ACC112 (cell line): ENCODE measurements at regions not wholly inside any gene's neighbourhood (a gene's known extent, or its start where the extent isn't known, plus 50 kb on each side); places are given as distances from the start of the nearest gene placed in this dataset.

Experiments
- H2AFZ ChIP-seq: fragments of 200-600 bp; sonication (generic); one replicate; pipeline ENCODE4 v1.6.0; 2017; ENCODE audit warnings: antibody characterized with exemption, low read length; ENCODE audit not compliant: unreplicated experiment
- H3K27ac ChIP-seq: fragments of 200-600 bp; sonication (generic); 2 replicates; pipeline ENCODE4 v1.5.1; 2014; ENCODE audit warnings: low read depth, mild to moderate bottlenecking, antibody characterized with exemption, low read length, moderate library complexity
- H3K27me3 ChIP-seq: fragments of 200-600 bp; sonication (generic); 2 replicates; pipeline ENCODE4 v1.6.1; 2014; ENCODE audit warnings: mild to moderate bottlenecking, antibody characterized with exemption, low read length, moderate library complexity, mixed read lengths; ENCODE audit not compliant: insufficient read depth
- H3K36me3 ChIP-seq: fragments of 200-600 bp; sonication (generic); 2 replicates; pipeline ENCODE4 v1.6.1; 2016; ENCODE audit warnings: mild to moderate bottlenecking, antibody characterized with exemption, low read length, moderate library complexity, mixed read lengths; ENCODE audit not compliant: insufficient read depth
- H3K4me1 ChIP-seq: fragments of 200-600 bp; sonication (generic); one replicate; pipeline ENCODE4 v1.6.1; 2016; ENCODE audit warnings: low read length, mixed read lengths; ENCODE audit not compliant: insufficient read depth, unreplicated experiment, control insufficient read depth
- H3K4me3 ChIP-seq: fragments of 200-600 bp; sonication (generic); 2 replicates; pipeline ENCODE4 v1.5.1; 2014; ENCODE audit warnings: mild to moderate bottlenecking, low read depth, low read length
- H3K79me2 ChIP-seq: fragments of 200-600 bp; sonication (generic); one replicate; pipeline ENCODE4 v1.6.0; 2016; ENCODE audit warnings: low read length; ENCODE audit not compliant: control insufficient read depth, unreplicated experiment, insufficient read depth

DNA sequence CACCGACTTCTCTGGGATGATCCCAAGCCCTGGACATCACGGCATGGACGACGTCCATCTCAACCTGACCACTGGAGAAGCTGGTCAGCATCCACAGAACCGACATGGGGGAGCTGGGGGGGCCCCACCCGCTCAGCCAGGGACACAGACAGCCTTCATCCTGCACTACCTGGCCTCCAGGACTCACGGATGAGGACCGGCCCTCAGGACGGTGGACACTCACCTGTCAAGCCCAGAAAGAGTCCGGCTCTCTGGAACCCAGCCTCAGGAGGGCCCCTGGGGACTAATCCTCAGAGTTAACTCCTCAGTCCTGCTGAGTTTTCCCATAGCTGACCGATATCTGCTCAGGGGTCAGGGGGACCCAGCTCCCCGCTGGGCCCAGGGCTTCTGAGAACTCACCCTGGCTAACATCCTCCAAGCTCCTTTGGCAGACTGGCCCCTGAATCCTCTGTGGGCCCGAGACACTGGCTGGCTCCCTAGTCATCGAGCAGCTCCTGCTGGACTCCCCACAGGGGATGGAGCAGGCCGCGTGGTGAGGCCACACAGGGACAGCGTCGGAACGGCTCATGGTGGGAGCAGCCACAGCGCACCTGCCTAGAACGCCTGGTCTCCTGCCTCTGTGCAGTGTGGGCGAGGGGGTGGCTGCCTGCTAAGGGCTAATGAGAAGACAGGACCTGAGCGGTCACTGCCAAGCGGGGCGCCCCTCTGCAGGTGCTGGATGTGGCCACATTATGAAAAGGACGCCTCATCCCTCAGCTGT lies 649.2 kb downstream of the BRD1 start:
- no peak overlapping the region for H2AFZ ChIP-seq
- H3K27me3 ChIP-seq: no peaks in the 10 kb centered on the region
- no peaks in the 10 kb centered on the region for H3K4me1 ChIP-seq
- no peak overlapping the region for H3K4me3 ChIP-seq
- no peaks in the 10 kb centered on the region for H3K79me2 ChIP-seq
- no peak overlapping the region for H3K27ac ChIP-seq
- no peaks in the 10 kb centered on the region for H3K36me3 ChIP-seq

- Histone ChIP-seq H3K4me3 (no peak overlapping the region), H3K79me2 (no peaks in the 10 kb centered on the region), H2AFZ (no peak overlapping the region), H3K27me3 (no peaks in the 10 kb centered on the region), H3K4me1 (no peaks in the 10 kb centered on the region), H3K36me3 (no peaks in the 10 kb centered on the region), H3K27ac (no peak overlapping the region)
Observed at GRCh38 chr22:49177666-49178065, 650.0 kb downstream of the BRD1 start.

DNA sequence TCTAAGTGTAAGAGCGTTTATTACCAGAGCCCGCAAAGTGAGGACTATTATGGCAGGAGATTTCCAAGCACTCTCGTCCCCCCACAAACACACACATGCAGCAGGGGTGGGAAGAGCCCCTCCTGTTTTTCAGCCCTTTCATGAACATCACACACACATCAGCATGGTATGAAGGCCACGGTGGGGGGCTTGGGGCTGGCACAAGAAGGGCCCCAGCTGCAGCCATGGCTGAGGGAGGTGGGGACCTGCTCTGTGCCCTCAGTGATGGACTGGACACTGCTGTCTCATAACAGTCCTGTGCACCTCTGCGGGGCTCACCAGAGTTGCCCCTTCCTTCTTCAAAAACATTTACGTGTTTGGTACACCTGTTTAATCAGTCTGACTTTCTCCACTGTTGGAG lies 650.7 kb downstream of the BRD1 start:
- Histone ChIP-seq H3K4me1 (no peaks in the 10 kb centered on the region), H3K27ac (no peak overlapping the region), H3K4me3 (no peak overlapping the region), H2AFZ (no peak overlapping the region), H3K36me3 (no peaks in the 10 kb centered on the region), H3K79me2 (no peaks in the 10 kb centered on the region), H3K27me3 (no peaks in the 10 kb centered on the region)

- Histone ChIP-seq H3K36me3 (no peaks in the 10 kb centered on the region), H3K27ac (no peak overlapping the region), H3K27me3 (no peaks in the 10 kb centered on the region), H3K4me3 (no peak overlapping the region), H2AFZ (no peak overlapping the region), H3K79me2 (no peaks in the 10 kb centered on the region), H3K4me1 (no peaks in the 10 kb centered on the region)
Observed at GRCh38 chr22:49170053-49170452, 657.6 kb downstream of the BRD1 start.

GRCh38 chr22:49169074-49169744 lies 658.5 kb downstream of the BRD1 start:
- Histone ChIP-seq H3K36me3 (no peaks in the 10 kb centered on the region), H3K4me1 (no peaks in the 10 kb centered on the region), H3K27me3 (no peaks in the 10 kb centered on the region), H3K27ac (no peak overlapping the region), H3K79me2 (no peaks in the 10 kb centered on the region), H2AFZ (no peak overlapping the region), H3K4me3 (no peak overlapping the region)

- Histone ChIP-seq H3K27me3 (no peaks in the 10 kb centered on the region), H3K27ac (no peak overlapping the region), H3K4me1 (no peaks in the 10 kb centered on the region), H3K79me2 (no peaks in the 10 kb centered on the region), H3K36me3 (no peaks in the 10 kb centered on the region), H3K4me3 (no peak overlapping the region), H2AFZ (no peak overlapping the region)
Observed at GRCh38 chr22:49168219-49168813, 659.4 kb downstream of the BRD1 start.

DNA sequence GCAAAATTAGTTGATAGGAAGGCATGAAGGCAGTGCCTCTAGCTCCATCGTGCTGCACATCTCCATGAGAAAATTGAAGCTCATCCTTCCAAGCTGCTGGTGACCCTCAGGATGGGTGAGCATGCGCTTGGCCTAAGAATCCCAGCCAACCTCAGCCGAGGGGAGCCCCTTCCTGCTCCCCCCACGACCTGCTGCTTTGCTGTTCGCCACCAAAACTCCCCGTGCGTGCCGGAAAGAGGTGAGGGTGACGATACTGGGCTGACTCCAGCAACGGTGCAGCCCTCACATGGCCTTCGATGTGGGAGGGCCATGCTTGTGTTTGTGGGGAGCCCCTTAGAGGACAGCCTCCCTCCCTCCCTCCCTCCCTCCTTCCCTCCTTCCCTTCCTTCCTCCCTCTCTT lies 660.9 kb downstream of the BRD1 start:
- H3K27me3 ChIP-seq: no peaks in the 10 kb centered on the region
- no peaks in the 10 kb centered on the region for H3K79me2 ChIP-seq
- H3K27ac ChIP-seq: no peak overlapping the region
- no peak overlapping the region for H3K4me3 ChIP-seq
- no peaks in the 10 kb centered on the region for H3K4me1 ChIP-seq
- H2AFZ ChIP-seq: no peak overlapping the region
- no peaks in the 10 kb centered on the region for H3K36me3 ChIP-seq

DNA sequence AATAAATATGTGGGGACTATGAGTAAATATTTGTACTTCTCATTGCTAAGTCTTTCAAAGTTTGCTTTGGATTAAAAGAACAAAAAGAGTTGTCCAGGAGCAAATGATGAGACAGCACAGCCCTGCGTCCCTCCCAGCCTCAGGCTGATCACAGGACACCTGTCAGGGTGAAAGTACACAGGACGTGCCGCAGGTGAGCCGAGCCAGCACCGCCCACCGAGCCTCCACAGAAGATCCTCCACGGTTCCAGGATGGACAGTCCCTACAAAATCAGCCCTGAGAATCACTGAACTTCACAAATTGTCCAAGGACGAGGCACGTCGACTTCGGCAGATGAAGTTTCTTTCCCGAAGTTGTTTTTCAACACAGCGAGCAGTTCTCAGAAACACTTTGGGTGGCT lies 661.5 kb downstream of the BRD1 start:
- H3K27me3 ChIP-seq: no peaks in the 10 kb centered on the region
- H3K36me3 ChIP-seq: no peaks in the 10 kb centered on the region
- no peak overlapping the region for H2AFZ ChIP-seq
- H3K4me3 ChIP-seq: no peak overlapping the region
- no peak overlapping the region for H3K27ac ChIP-seq
- H3K4me1 ChIP-seq: no peaks in the 10 kb centered on the region
- no peaks in the 10 kb centered on the region for H3K79me2 ChIP-seq

DNA sequence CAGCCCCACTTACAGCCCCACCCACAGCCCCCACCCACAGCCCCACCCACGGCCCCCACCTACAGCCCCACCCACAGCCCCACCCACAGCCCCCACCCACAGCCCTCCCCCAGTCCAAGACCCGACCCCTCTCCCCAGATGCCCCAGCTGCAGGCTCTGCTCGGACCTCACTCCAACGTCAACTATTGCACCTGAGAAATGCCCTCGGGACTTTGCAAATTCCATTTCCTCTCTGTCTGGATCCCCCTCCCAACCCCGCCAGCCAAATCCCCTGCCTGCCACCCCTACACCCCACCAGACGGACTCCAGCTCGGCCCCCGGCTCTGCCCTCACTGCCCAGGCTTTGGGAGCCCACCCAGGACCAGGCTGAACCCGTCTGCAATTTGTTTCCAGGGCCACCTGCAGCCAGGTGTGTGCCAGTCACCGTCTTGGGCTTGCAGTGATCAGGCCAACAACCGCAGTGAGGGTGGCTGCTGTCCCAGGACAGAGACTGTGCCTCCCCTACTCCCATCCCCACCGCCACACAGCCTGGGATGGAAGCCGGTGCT lies 662.8 kb downstream of the BRD1 start:
- H3K79me2 ChIP-seq: no peaks in the 10 kb centered on the region
- H2AFZ ChIP-seq: no peak overlapping the region
- no peak overlapping the region for H3K27ac ChIP-seq
- H3K4me1 ChIP-seq: no peaks in the 10 kb centered on the region
- no peaks in the 10 kb centered on the region for H3K27me3 ChIP-seq
- no peak overlapping the region for H3K4me3 ChIP-seq
- no peaks in the 10 kb centered on the region for H3K36me3 ChIP-seq

DNA sequence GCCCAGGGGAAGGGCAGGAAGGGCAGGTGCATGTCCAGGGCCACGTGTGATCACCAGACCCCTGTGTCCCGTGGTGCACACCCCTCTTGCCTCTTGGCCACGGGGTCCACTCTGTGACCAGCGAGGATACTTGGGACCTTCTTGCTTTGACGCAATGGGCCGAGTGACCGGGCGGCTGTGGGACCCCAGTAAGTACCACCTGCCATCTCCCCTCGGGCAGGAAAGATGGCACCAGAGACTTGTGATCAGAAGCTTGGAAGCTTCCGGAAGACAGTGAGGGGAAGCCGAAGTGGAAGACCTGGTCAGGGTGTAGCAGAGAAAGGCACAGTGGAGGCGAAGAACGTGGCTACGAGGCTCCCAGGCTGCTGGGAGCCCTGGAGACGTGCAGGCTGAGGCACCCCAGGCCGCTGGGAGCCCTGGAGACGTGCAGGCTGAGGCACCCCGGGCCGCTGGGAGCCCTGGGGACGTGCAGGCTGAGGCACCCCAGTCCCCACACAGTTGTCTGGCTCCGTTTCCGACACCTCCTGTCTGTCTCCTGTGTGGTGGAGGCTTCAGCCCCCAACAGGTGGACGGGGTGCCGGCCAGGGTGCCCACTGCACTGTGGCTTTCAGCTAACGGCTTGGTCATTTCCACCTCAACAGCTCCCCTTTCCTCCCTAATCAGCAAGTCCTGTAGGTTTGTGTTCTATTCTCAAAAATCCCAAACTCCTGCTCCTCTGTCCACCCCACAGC lies 663.5 kb downstream of the BRD1 start:
- Histone ChIP-seq H2AFZ (no peak overlapping the region), H3K4me3 (no peak overlapping the region), H3K4me1 (no peaks in the 10 kb centered on the region), H3K27ac (no peak overlapping the region), H3K79me2 (no peaks in the 10 kb centered on the region), H3K36me3 (no peaks in the 10 kb centered on the region), H3K27me3 (no peaks in the 10 kb centered on the region)
